GM18870 (cell line): ENCODE measurements at regions not wholly inside any gene's neighbourhood (a gene's known extent, or its start where the extent isn't known, plus 50 kb on each side); places are given as distances from the start of the nearest gene placed in this dataset.
"Not testable (repeated sequence)": the region's sequence is repeated elsewhere in the genome, so short reads cannot be mapped to it uniquely, and the experiment has no call there.

Experiments used
- ATAC-seq: cut with Tn5 transposase; IDR thresholded peaks from one replicate; pipeline ENCODE4 v1.9.1; 2021; ENCODE audit warnings: moderate library complexity; ENCODE audit not compliant: unreplicated experiment

- no peak for ATAC-seq
Observed at GRCh38 chr17:31680126-31680525, 178.9 kb downstream of the COPRS start.

GRCh38 chr17:31679667-31680066, 179.4 kb downstream of the COPRS start:
- no peak for ATAC-seq

- no peak for ATAC-seq
Observed at GRCh38 chr17:31678431-31678830, 180.6 kb downstream of the COPRS start.

- ATAC-seq: no peak
Observed at GRCh38 chr17:31677681-31678080, 181.4 kb downstream of the COPRS start.

GRCh38 chr17:31677036-31677435, 182.0 kb downstream of the COPRS start:
- no peak for ATAC-seq

- not testable (repeated sequence) for ATAC-seq
Observed at GRCh38 chr17:31675392-31675791, 183.7 kb downstream of the COPRS start.

- ATAC-seq: no peak
Observed at GRCh38 chr17:31674717-31675349, 184.2 kb downstream of the COPRS start.

- ATAC-seq: no peak
Observed at GRCh38 chr17:31674305-31674704, 184.7 kb downstream of the COPRS start.

- ATAC-seq: no peak
Observed at GRCh38 chr17:31673076-31673475, 186.0 kb downstream of the COPRS start.

GRCh38 chr17:31672161-31672819, 186.8 kb downstream of the COPRS start:
- no peak for ATAC-seq

GRCh38 chr17:31663576-31663975, 195.5 kb downstream of the COPRS start:
- no peak for ATAC-seq

GRCh38 chr17:31660684-31661083, 198.4 kb downstream of the COPRS start:
- no peak for ATAC-seq

- no peak for ATAC-seq
Observed at GRCh38 chr17:31657876-31658275, 201.2 kb downstream of the COPRS start.

- no peak for ATAC-seq
Observed at GRCh38 chr17:31654936-31655335, 204.1 kb downstream of the COPRS start.

- no peak for ATAC-seq
Observed at GRCh38 chr17:31653691-31654090, 205.4 kb downstream of the COPRS start.

GRCh38 chr17:31650756-31651520, 208.1 kb downstream of the COPRS start:
- no peak for ATAC-seq

- ATAC-seq: no peak
Observed at GRCh38 chr17:31649302-31649701, 209.7 kb downstream of the COPRS start.

GRCh38 chr17:31647661-31648060, 211.4 kb downstream of the COPRS start:
- no peak for ATAC-seq

GRCh38 chr17:31646642-31647041, 212.4 kb downstream of the COPRS start:
- ATAC-seq: no peak

GRCh38 chr17:31645351-31645750, 213.7 kb downstream of the COPRS start:
- ATAC-seq: no peak

GRCh38 chr17:31631766-31632165, 227.3 kb downstream of the COPRS start:
- no peak for ATAC-seq

GRCh38 chr17:31630866-31631265, 228.2 kb downstream of the COPRS start:
- not testable (repeated sequence) for ATAC-seq
